Mesothelial cell of epicardium (in vitro differentiated cells): ENCODE measurements at regions not wholly inside any gene's neighbourhood (a gene's known extent, or its start where the extent isn't known, plus 50 kb on each side); places are given as distances from the start of the nearest gene placed in this dataset.

ENCODE experiments used
- DNase-seq, 2 experiments: peaks; one replicate each; pipeline ENCODE4 v3.0.0; 2021; ENCODE audit warnings: low spot score in 2 of 2; ENCODE audit not compliant: unreplicated experiment in 2 of 2
- H3K27ac Mint-ChIP-seq: 2 replicates; pipeline ENCODE4 v1.8.0; 2021; ENCODE audit warnings: mixed read lengths
- H3K27me3 Mint-ChIP-seq: 2 replicates; pipeline ENCODE4 v1.8.0; 2021; ENCODE audit warnings: low read depth, mixed read lengths
- H3K36me3 Mint-ChIP-seq: 2 replicates; pipeline ENCODE4 v1.8.0; 2021; ENCODE audit warnings: mixed read lengths
- H3K4me1 Mint-ChIP-seq: 2 replicates; pipeline ENCODE4 v1.8.0; 2021; ENCODE audit warnings: mixed read lengths
- H3K4me3 Mint-ChIP-seq: 2 replicates; pipeline ENCODE4 v1.8.0; 2021; ENCODE audit warnings: mild to moderate bottlenecking, moderate library complexity, mixed read lengths
- H3K9me3 Mint-ChIP-seq: 2 replicates; pipeline ENCODE4 v1.8.0; 2021; ENCODE audit warnings: mixed read lengths
- CTCF ChIP-seq: fragments of 200-600 bp; sonication (generic); IDR thresholded peaks from one replicate; pipeline ENCODE4 v1.5.0; 2021; ENCODE audit warnings: antibody characterized with exemption; ENCODE audit not compliant: unreplicated experiment

- H3K27ac Mint-ChIP-seq, result no peak overlapping the region
- DNase-seq, result no peak
- no peaks in the 10 kb centered on the region for H3K36me3 Mint-ChIP-seq
- H3K27me3 Mint-ChIP-seq, result no peaks in the 10 kb centered on the region
- H3K9me3 Mint-ChIP-seq, result peaks cover 7% of the 10 kb centered on the region
- H3K4me1 Mint-ChIP-seq, result peaks cover 20% of the 10 kb centered on the region
- no peak overlapping the region for H3K4me3 Mint-ChIP-seq
- TF ChIP-seq CTCF, result no peak
Observed at GRCh38 chr1:81208441-81208840, 592.3 kb upstream of the ADGRL2 start.

- Mint-ChIP-seq H3K4me1 (peaks cover 32% of the 10 kb centered on the region), H3K4me3 (no peak overlapping the region), H3K27me3 (no peaks in the 10 kb centered on the region), H3K9me3 (peaks cover 7% of the 10 kb centered on the region), H3K36me3 (no peaks in the 10 kb centered on the region), H3K27ac (peak overlapping the region; percentile 45)
- DNase-seq, result no peak
- no peak for TF ChIP-seq CTCF
Observed at GRCh38 chr1:81205956-81206355, 594.8 kb upstream of the ADGRL2 start.

GRCh38 chr1:81201779-81202178, 599.0 kb upstream of the ADGRL2 start:
- no peak for DNase-seq
- no peaks in the 10 kb centered on the region for H3K36me3 Mint-ChIP-seq
- H3K27ac Mint-ChIP-seq, result no peak overlapping the region
- H3K4me3 Mint-ChIP-seq, result no peak overlapping the region
- no peaks in the 10 kb centered on the region for H3K27me3 Mint-ChIP-seq
- TF ChIP-seq CTCF, result no peak
- H3K9me3 Mint-ChIP-seq, result peaks cover 6% of the 10 kb centered on the region
- peaks cover 32% of the 10 kb centered on the region for H3K4me1 Mint-ChIP-seq

- DNase-seq, result no peak
- Mint-ChIP-seq H3K4me1 (peaks cover 12% of the 10 kb centered on the region), H3K36me3 (no peaks in the 10 kb centered on the region), H3K27ac (no peak overlapping the region), H3K27me3 (no peaks in the 10 kb centered on the region), H3K9me3 (peaks cover 23% of the 10 kb centered on the region), H3K4me3 (no peak overlapping the region)
- TF ChIP-seq CTCF, result no peak
Observed at GRCh38 chr1:81197591-81197990, 603.1 kb upstream of the ADGRL2 start.

GRCh38 chr1:81192647-81193642, 607.8 kb upstream of the ADGRL2 start:
- H3K36me3 Mint-ChIP-seq, result peaks cover 3% of the 10 kb centered on the region
- no peak for DNase-seq
- H3K4me3 Mint-ChIP-seq, result no peak overlapping the region
- no peak for TF ChIP-seq CTCF
- H3K4me1 Mint-ChIP-seq, result peaks cover 17% of the 10 kb centered on the region
- no peaks in the 10 kb centered on the region for H3K27me3 Mint-ChIP-seq
- peak overlapping the region; percentile 85 for H3K27ac Mint-ChIP-seq
- peaks cover 21% of the 10 kb centered on the region for H3K9me3 Mint-ChIP-seq
